ENCODE measurements at regions not wholly inside any gene's neighbourhood (a gene's known extent, or its start where the extent isn't known, plus 50 kb on each side); places are given as distances from the start of the nearest gene placed in this dataset.

DNA sequence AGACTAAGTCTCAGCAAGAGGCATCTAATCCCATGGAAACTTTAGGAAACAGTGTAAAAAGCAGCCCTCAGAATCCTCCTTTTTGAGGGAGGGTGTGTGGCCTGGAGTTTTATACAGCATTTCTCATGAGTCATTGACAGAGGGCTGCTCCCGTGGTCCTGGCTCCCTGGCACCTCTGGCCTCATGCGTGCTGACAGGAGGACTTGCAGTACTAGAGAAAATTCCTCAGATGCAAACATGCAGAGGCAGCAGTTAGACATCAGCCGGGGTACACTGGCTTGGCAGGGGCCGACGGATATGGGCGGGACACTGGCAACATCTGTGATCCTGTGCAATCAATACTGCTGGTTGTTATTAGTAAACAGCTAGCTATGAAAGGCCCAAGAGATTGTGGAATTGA is 925.1 kb upstream of the CELF2 start:
- TF ChIP-seq, protein P1, sequence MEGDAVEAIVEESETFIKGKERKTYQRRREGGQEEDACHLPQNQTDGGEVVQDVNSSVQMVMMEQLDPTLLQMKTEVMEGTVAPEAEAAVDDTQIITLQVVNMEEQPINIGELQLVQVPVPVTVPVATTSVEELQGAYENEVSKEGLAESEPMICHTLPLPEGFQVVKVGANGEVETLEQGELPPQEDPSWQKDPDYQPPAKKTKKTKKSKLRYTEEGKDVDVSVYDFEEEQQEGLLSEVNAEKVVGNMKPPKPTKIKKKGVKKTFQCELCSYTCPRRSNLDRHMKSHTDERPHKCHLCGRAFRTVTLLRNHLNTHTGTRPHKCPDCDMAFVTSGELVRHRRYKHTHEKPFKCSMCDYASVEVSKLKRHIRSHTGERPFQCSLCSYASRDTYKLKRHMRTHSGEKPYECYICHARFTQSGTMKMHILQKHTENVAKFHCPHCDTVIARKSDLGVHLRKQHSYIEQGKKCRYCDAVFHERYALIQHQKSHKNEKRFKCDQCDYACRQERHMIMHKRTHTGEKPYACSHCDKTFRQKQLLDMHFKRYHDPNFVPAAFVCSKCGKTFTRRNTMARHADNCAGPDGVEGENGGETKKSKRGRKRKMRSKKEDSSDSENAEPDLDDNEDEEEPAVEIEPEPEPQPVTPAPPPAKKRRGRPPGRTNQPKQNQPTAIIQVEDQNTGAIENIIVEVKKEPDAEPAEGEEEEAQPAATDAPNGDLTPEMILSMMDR (IDR thresholded peaks at IDR 0.05 in 2 of 3, conservative IDR thresholded peaks at IDR 0.05 in 1 of 3; ENCODE audit: borderline replicate concordance in 1 of 3, insufficient read depth in 1 of 3, low read depth in 2 of 3, low read length in 2 of 3), result no peak
- TF ChIP-seq CEBPB (IDR thresholded peaks at IDR 0.05; ENCODE audit: low read depth) (no peak), EZH2 (IDR thresholded peaks at IDR 0.05) (no peak), EGR1 (IDR thresholded peaks at IDR 0.05; ENCODE audit: low read depth) (no peak), POLR2AphosphoS5 (IDR thresholded peaks at IDR 0.05; ENCODE audit: low read depth, low read length) (no peak), RAD21 (IDR thresholded peaks at IDR 0.05; ENCODE audit: low read depth) (no peak), EZH2phosphoT487 (IDR thresholded peaks at IDR 0.05; ENCODE audit: borderline replicate concordance) (no peak), POLR2A (IDR thresholded peaks at IDR 0.05; ENCODE audit: borderline replicate concordance, extremely low read depth, insufficient read depth, insufficient read length) (no peak), SRF (IDR thresholded peaks at IDR 0.05; ENCODE audit: low read depth) (no peak), CBX3 (IDR thresholded peaks at IDR 0.05; ENCODE audit: low read depth) (no peak), ZNF274 (IDR thresholded peaks at IDR 0.05; ENCODE audit: low read depth, low read length) (no peak), SP1 (IDR thresholded peaks at IDR 0.05; ENCODE audit: low read depth) (no peak)
- TF ChIP-seq, protein P2, sequence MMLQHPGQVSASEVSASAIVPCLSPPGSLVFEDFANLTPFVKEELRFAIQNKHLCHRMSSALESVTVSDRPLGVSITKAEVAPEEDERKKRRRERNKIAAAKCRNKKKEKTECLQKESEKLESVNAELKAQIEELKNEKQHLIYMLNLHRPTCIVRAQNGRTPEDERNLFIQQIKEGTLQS (IDR thresholded peaks at IDR 0.05), result no peak
- TF ChIP-seq, protein P3, sequence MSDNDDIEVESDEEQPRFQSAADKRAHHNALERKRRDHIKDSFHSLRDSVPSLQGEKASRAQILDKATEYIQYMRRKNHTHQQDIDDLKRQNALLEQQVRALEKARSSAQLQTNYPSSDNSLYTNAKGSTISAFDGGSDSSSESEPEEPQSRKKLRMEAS (IDR thresholded peaks at IDR 0.05), result no peak

Data from HCT116 (cell line).